AG08396 (cell line): ENCODE measurements at regions not wholly inside any gene's neighbourhood (a gene's known extent, or its start where the extent isn't known, plus 50 kb on each side); places are given as distances from the start of the nearest gene placed in this dataset.
"Not testable (repeated sequence)": the region's sequence is repeated elsewhere in the genome, so short reads cannot be mapped to it uniquely, and the experiment has no call there.

ENCODE experiments used
- DNase-seq: peaks from one replicate; pipeline ENCODE4 v3.0.0; 2012; ENCODE audit warnings: low spot score, mixed read lengths

DNA sequence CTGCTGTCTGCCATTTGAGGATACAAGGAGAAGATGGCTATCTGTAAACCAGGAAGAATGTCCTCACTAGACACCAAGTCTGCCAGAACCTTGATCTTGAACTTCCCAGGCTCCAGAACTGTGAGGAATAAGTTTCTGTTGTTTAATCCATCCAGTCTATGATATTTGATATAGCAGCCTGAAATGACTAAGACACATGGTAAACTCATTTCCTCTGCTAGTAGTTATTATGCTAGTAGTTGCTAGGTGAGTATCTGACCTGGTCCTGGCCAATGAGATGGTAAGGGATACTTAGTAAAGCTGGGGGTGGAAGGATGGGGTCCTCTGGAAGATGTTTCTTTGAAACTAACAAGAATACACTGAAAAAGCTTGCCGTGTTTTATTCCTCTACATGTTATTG, 280.7 kb upstream of the ARHGEF26 start:
- no peak for DNase-seq

DNA sequence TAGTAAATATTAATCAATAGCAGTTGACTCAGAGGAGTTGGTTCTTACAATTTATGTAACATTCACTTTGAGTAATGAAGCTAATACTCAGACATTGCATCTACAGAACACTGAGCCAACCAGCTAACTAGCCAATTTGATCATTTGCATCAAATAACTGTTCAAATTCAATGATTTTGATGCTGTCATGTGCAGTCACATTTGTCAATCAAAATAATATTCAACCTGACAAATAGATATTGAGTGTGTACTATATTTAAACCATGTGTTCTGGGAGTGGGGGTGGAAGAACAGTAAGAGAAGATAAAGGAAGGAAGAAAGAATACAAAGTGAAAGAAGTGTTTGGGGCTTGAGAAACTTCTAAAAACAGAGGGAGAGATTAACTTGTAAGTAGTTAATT, 277.2 kb upstream of the ARHGEF26 start:
- DNase-seq, result no peak

DNA sequence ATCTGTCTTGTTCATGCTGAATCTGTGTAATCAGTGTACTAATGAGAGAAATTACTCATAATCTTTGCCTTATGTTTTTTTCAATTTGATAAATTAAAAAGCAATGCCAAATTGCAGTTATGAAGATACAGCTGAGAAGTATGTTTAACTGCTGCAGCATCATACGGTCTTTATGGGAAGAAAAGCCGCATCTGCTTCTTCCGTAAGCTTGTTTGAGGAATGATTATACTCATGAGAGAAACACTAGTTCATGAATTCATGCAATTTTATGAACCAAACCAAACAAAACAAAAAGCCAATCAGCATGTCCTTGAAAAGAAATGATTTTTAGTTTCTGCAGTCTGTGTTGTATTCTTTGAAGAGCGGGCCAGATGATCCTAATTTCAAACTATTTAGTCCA, 275.9 kb upstream of the ARHGEF26 start:
- DNase-seq, result no peak

DNA sequence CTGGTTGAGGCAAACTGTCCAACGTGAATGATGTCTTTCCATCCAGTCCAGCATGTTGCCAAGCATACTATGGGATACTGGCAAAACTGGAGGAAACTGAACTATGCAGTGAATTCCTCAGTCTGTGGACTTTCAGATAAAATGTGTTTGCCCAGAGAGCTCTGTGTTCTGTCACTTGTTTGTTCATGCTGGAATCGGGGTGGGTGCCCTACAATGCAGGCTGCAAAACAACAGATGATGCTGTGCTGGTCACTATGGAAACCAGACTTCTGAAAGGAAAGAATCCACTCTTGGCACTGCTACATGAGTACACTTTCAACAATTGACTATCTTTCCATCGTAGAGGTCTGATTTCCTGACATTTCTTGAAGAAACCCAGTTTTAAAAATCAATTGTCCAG, 272.5 kb upstream of the ARHGEF26 start:
- no peak for DNase-seq

DNA sequence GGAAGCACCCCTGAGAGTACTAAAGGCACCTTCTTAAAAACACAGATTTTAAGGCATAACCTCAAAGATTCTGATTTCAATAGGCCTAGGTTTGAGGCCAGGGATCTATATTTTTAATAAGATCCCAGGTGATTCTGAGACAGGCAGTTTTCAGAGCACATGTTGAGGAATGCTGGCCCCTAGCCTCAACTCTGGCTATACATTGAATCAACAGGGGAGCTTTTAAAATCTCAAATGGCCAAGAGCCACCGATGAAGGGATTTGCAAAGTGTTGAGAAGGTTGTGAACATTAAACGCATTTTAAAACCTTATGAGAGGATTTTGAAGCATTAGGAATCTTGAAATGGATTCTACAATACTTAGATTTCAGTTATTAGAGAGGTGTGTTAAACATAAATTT, 268.8 kb upstream of the ARHGEF26 start:
- DNase-seq, result no peak

DNA sequence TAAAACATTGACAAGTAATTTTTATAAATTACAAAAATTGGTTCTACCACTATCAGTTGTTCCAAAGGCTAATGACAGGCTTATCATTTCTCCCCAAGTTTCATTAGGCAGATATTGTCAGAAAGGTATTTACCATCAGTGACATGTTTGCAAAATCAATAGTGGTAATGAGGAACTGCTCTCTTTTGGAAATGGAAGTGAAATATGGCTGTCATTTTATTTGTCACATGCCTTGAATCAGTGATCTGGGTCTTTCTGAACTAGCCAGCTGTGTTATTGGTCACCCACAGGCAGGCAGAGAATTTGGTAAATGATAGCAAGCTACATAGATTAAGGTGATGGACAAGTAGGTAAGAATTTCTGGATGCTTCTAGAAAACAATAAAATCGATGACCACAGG, 268.0 kb upstream of the ARHGEF26 start:
- DNase-seq, result no peak

DNA sequence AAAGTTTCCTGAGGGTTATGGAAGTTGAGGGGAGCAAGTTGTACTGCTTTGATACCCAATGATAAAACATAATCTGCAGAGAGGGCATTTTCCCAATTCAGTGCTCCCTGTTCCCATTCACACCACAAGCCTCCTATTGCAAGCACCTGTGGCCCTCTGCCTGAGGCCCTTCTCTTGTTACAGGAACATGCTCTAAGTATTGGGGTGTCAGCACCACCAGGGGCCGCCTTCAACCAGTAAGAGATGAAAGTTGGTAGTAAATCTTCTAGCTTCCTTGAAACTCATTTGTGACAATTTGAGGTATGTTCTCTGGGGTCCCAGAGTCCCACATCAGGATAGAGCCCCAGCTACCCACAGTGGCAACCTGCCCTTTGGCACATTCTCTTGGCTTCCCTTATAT, 265.4 kb upstream of the ARHGEF26 start:
- DNase-seq, result no peak

DNA sequence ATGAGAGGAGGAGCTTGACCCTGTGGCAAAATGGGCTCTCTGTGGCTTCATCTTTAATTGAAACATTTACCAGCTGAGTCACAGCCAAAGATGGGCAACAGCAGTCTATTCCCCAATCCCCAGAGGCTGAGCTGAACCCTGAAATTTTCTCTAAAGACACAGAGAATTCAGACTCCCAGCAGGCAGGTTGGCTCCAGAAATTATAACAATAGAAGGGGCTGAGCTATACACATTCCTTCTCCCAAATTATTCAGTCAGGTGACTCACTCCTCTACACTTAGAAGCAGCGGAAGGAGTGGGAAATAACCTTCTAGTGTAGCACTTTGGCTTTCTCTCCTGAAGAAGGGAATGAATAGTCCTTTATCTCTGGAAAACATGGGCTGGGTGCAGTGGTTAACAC, 264.3 kb upstream of the ARHGEF26 start:
- no peak for DNase-seq

DNA sequence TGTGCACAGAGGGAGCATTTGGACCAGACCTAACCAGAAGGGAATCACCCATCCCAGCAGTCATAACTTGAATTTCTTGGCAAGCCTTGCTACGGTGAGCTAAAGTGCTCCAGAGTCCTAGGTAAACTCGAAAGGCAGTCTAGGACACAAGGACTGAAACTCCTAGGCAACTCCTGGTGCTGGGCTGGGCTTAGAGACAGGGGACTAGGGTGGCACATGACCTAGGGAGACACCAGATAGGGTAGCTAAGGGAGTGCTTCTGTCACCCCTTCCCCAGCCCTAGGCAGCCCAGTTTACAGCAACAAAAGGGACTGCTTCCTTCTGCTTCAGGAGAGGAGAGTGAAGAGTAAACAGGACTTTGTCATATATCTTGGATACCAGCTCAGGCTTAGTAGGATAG, 256.4 kb upstream of the ARHGEF26 start:
- no peak for DNase-seq

DNA sequence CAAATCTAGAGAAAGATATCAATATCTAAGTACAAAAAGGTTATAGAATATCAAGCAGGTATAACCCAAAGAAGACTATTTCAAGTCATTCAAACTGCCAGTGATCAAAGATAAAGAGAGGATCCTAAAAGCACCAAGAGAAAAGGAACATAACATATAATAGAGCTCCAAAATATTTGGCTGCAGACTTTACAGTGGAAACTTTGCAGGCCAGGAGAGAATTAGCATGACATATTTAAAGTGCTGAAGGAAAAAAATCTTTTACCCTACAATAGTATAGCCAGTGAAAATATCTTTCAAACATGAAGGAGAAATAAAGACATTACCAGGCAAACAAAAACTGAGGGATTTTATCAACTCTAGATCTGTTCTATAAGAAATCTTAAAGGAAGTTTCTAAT, 254.3 kb upstream of the ARHGEF26 start:
- no peak for DNase-seq

DNA sequence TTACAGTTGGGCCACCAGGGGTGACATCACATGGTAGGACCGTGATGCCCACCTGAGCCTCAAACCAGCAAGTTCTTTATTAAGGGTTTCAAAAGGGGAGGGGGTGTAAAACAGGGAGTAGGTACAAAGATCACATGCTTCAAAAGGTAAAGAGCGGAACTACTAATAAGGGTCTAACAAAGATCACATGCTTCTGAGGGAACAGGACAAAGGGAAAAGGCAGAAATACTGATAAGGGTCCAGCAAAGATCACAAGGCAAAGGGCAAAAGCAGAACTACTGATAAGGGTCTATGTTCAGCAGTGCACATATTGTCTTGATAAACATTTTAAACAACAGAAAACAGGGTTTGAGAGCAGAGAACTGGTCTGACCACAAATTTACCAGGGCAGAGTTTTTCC, 246.8 kb upstream of the ARHGEF26 start:
- not testable (repeated sequence) for DNase-seq

DNA sequence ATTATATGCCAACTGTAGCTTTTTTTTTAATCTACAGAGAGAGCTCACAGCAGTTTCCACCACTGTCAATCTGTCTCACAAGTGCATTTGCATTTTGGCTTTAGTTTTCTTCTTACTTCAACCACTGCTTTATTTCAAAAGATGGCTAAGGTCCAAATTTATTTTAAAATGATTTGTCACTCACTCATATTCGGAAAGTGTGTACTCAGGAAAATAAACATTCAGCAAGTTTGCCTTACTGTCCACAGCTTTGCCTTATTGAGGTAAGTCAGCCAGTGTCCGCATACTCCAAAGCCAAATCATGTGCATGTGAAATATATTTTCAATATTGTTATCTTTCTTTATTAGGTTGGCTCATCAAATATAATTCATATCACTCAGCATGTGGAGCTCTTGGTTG, 240.7 kb upstream of the ARHGEF26 start:
- no peak for DNase-seq

DNA sequence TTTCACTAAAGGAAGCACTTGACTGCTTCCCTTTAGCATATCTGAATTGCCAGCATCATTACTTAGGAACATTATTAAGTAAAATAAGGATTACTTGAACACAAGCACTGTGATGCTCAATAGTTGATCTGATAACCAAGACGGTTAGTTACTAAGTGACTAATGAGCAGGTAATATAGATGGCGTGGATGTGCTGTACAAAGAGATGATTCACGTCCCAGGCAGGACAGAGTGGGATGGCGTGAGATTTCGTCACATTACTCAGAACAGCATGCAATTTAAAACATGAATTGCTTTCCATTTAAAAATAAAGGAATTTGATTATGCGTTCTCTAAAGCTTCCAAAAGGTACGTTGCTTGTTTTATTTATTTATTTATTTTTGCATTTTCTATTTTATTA, 240.0 kb upstream of the ARHGEF26 start:
- DNase-seq, result no peak

DNA sequence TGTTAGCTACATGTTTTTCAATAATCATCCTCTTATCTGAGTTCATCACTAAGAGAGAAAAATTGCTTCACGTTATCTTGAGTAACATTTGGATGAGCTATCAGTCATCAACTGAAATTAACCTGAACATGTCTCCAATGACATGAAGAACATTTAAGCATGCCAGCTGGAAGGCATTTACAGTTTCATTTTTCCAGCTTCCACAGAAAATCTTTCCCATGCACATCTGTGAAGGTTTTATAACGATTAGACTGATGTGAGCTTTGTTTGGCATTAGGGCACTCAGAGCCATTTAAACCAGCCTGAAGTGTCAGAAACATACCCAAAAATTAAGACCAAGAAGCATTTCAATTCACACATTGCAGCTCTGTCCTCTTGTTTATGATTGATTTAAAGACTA, 235.8 kb upstream of the ARHGEF26 start:
- DNase-seq, result no peak

DNA sequence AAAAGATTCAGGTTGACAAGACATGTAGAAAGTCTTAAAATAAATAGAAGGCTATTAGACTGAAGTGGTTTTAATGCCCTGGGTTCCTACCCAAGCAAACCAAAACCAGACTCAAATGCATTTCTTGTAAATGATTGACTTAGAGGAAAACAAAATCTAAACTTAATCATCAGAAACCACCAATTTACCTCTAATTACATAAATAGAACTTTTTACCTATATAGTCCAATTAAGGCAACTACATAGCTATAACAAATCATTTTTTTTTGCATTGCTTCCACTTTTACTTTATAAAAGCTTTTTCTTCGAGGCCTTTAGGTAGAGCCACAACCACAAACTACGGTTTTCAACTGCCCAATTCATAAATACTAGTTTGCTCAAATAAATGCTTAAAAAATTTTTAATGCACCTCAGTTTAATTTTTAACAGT, 231.3 kb upstream of the ARHGEF26 start:
- no peak for DNase-seq

DNA sequence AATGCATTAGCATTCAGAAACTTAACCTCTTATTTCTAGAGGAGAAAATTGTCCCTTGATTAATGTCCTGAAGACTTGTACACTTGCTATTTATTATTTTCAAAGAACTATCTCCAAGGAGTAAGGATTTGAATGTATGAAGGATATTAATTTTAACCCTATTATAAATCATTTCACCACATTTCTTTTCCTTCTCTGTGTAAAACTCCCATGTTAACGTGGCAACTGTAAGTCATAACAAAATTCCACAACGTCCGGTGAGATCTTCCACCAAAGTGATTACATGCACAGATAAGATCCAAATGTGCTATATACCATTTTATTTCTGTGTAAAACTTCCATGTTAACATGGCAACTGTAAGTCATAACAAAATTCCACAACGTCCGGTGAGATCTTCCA, 229.1 kb upstream of the ARHGEF26 start:
- DNase-seq, result no peak

DNA sequence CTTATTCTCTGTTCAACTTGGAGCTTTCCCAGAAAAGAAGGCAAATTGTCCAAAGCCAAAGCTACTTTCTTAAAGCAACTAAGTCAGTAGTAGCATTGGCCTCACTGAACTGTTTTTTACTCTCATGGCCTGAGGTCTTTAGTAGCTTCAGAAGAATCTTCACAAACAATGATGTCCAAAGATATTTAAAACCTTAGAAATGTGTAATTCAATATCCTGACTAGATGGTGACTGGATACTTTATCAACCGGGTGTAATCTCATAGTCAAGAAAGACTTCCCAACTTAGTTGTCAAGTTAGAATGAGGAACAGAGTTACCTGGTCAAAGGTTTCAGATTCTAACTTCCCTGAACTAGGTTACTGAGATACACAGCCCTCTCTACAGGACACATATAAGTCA, 226.3 kb upstream of the ARHGEF26 start:
- DNase-seq, result no peak

DNA sequence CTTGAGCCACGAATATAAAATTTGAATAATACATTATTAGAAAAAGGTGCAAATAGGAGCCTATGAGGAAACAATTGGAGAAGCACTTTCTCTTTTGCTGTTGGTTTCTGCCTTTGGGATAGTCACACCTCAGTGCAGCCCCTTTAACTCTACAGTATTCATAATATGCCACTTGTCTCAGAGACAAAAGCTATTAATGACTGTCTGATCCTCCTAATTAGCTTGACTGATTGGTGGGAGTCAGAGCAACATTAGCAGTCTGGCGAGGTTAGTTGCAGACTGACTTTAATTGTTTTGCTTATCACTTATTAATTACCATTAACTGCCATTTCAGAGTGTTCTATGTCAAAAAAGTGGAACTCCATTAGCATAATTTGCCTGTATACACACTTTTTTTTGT, 225.0 kb upstream of the ARHGEF26 start:
- DNase-seq, result no peak

DNA sequence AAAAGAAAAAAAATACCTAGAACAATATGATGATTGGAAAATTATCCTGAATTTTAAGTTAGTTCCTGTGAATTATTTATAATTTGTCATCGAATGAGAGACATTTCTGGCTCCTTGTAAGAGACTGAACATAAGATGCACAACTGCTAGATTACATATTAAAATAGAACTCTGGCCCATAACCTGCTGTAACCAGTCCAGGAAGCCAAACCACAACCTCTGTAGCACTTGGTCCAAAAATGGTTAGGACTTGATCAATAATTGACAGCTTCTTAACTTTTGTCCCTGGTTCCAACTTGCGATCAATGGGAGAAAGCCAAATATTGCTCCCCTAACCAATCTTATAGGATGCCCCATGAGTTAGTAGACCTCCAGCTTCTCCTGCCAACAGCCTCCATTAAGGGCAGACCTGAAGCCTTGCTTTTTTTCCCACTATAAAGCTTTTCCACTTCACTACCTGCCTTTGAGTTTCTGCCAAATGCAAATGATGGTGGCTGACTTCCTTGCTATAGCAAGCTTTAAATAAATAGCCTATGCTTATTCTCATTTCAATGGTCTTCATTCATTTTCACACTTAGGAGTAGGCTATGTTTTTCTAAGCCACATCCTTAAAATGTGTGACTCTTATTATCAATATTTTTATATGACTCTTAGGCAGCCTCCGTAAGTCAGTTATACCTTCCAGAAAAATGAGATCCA, 224.0 kb upstream of the ARHGEF26 start:
- DNase-seq, result no peak

DNA sequence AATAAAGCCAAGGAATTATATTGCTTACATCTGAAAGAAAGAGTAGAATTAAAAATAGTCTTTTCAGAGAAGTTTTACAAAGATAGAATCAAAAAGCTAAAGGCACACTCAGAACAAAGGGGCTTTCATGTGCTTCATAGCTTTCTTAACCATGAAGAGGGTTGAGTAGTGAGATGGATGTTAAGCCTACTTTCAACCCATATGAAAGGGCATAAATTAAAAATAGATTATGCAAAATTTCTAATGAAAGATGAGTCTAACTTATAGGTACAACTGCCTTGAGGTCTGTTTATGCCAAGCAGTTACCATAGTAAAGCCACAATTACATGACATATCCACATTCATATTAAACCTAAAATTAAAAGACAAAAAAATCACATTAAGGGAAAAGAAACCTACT, 223.3 kb upstream of the ARHGEF26 start:
- DNase-seq, result no peak

DNA sequence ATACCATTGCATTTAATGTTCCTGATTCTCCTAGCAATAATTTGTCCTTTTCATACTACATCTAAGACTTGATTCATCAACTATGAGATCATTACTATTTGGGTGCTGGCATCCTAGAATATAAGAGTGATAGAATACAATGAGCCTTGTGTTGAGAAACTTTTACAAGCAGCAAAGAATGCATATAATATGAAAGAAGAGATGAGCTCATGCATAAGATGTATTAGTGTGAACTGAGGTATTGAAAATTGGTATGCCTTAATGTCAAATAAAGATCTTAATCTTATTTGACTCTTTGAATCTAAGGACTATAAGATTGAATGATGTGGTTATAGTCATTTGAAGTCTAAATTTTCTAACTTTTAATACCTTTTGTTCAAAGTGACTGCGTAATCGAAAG, 220.0 kb upstream of the ARHGEF26 start:
- no peak for DNase-seq

DNA sequence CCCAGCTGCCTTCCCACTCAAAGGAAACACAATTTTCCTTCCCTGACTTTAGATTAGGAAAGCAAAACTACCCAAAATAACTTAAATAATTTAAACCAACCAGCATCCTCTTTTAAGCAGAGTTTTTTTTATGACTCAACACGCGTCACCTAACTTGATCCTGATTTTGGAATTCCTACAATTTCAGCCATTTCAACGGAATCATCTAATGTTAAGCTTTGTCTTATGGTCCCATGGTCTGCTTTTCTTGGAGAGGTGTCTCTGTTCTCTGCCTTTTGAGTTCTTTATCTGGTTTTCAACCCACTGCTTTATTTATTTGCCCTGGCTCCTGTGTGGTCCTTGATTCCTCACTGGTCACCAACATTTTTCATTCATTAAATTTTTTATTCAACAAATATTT, 219.2 kb upstream of the ARHGEF26 start:
- DNase-seq, result no peak

DNA sequence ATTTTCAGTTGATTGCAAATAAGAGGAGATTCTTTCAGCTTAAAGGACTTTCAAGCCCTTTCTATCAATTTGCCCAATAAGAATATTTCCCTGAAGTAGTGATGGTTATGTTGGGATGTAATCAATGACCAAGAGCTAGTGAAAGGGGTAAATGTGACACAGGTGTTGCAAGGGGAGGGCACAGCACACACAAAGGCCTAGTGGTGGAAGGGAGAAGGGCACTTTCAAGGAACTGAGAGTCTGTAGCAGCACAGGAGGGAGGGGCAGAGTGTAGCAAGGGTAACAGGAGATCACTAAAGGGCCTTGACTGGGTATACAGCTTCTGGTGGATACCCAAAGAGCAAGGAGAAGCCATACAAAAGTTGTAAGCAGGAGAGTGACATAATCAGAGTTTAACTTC, 217.8 kb upstream of the ARHGEF26 start:
- DNase-seq, result no peak

DNA sequence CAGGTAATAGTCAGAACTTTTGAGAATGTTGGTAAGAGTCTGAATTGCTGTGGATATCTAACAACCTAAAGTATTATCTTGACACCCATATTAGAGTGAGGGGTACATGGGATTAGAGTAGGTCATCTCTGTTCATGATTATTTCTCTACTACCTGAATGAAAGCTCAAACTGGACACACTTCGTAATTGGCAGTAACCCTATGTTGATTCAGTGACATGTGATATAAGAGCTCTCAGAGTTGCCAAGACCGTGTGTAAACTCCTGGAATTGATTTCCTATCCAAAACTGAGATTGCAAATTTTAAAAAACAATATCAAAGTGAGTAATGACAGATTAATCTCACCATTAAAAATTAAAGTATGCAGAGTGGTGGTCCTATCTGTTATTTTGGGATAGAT, 214.8 kb upstream of the ARHGEF26 start:
- no peak for DNase-seq

DNA sequence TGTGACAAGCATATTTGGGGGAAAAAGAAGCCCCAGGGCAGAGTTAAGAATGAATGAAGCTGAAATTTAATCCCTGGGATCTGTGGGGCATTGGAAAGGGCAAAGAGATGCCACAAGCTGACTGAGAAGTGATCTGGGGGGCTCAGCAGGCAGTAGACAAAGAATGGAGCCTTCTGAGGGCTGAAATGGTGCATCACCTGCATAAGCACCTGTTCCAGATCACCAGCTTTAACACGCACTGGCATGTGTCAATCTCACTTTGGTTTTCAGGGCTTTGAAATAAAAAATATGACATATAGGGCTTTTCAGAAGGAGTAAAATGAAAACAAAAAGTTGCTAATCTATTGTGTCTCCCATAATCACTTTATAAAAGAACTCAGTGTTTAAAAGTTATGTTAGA, 210.8 kb upstream of the ARHGEF26 start:
- DNase-seq, result no peak
